Aorta (tissue), 5 donors: ENCODE measurements at regions not wholly inside any gene's neighbourhood (a gene's known extent, or its start where the extent isn't known, plus 50 kb on each side); places are given as distances from the start of the nearest gene placed in this dataset.
A peak's percentile ranks its signal among the peaks of the same experiment; 100 is the strongest.

ENCODE experiments used
- ATAC-seq: fragments of 200-7000 bp; cut with Tn5 transposase; one replicate; pipeline ENCODE4 v1.9.1; 2022; ENCODE audit warnings: moderate library complexity; ENCODE audit not compliant: low FRiP score
- DNase-seq, 2 donors: peaks; one replicate each; pipeline ENCODE4 v3.0.0-alpha.2; 2020
- H3K27ac ChIP-seq, 2 donors: one replicate each; pipeline ENCODE4 v1.5.1; 2013; ENCODE audit warnings: low read length in 2 of 2, mild to moderate bottlenecking in 2 of 2, moderate library complexity in 2 of 2, control low read depth in 1 of 2, inconsistent platforms in 1 of 2, low read depth in 1 of 2
- H3K27me3 ChIP-seq, 2 donors: one replicate each; pipeline ENCODE4 v1.6.1; 2013; ENCODE audit warnings: control low read depth in 1 of 2, low read length in 1 of 2, mild to moderate bottlenecking in 1 of 2, moderate library complexity in 1 of 2; ENCODE audit not compliant: insufficient read depth in 2 of 2, control insufficient read depth in 1 of 2
- H3K36me3 ChIP-seq, 2 donors: one replicate each; pipeline ENCODE4 v1.6.1; 2013; ENCODE audit warnings: control low read depth in 1 of 2, low read length in 1 of 2, mild to moderate bottlenecking in 1 of 2; ENCODE audit not compliant: insufficient read depth in 2 of 2, control insufficient read depth in 1 of 2
- H3K4me1 ChIP-seq, 2 donors: one replicate each; pipeline ENCODE4 v1.6.1; 2013; ENCODE audit warnings: low read length in 2 of 2, control low read depth in 1 of 2, mild to moderate bottlenecking in 1 of 2, moderate library complexity in 1 of 2; ENCODE audit not compliant: insufficient read depth in 2 of 2, control insufficient read depth in 1 of 2
- H3K4me3 ChIP-seq, 2 donors: one replicate each; pipeline ENCODE4 v1.5.1; 2013; ENCODE audit warnings: low read length in 2 of 2, control low read depth in 1 of 2, mild to moderate bottlenecking in 1 of 2
- H3K9me3 ChIP-seq: one replicate; pipeline ENCODE4 v1.6.1; 2013; ENCODE audit warnings: mild to moderate bottlenecking, low read length; ENCODE audit not compliant: control insufficient read depth
- WGBS, 2 donors: extraction: QIAGEN DNeasy Blood & Tissue Kit; methylation state at CpG; one replicate each; pipeline ENCODE4 v1.1.7; 2013; 5-methylcytosine and 5-hydroxymethylcytosine counted together
- intact Hi-C, 2 donors: fragments of 100-400 bp; cut with DNase I; formaldehyde crosslinking; loops; one replicate each; pipeline versions ENCODE4 v1.14.2 to v1.15.0; 2022
- donor health status: healthy with polysubstance abuse.
- donor health status: Bipolar disorder and iron deficiency.
- donor health status: DM: no; HTN: no; CAD: no.
- donor health status: DM: no; HTN: no; CAD: no.
- donor health status: DM: yes; HTN: yes; CAD: no.

DNA sequence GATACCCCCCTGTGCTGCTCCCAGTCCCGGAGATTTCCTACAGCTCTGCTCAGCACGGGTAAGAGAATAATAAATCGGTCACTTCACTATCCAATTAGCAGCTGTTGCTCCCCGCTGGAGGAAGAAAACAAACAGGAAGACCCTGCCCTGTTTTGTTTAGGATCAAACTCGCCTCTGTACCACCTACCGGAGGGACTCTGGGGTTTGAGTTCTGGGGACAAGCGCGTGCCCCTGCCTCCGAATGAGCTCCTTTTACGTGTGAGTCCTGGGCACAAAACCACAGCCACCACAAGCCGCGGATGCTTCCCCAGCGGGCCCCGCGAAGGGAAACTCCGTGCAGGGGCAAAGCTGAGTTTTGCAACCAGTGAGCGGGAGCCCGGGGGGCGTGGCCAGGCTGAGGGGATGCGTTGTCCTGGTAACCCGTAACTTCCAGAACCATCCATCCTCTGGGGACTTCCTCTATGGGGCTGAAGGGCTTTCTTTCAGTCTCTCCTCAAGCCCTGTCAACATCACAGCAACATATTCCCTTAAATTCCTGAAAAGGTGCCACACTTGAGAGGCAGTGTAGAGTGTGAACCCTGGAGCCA lies 315.7 kb upstream of the PROK2 start:
- WGBS, 2 donors, result 1% methylated on average over 21 of the region's 21 CpGs
- H3K4me3 ChIP-seq, result peak overlapping the region; percentile 9 to 15
- peaks cover 0 to 2% of the 10 kb centered on the region in 2 donors for H3K4me1 ChIP-seq
- no peaks in the 10 kb centered on the region for H3K36me3 ChIP-seq
- intact Hi-C loops, result no loop called here
- no peaks in the 10 kb centered on the region for H3K27me3 ChIP-seq
- peak; percentile 91 for ATAC-seq
- no peaks in the 10 kb centered on the region for H3K9me3 ChIP-seq
- peak; percentile 96 to 97 for DNase-seq
- H3K27ac ChIP-seq, result no peak overlapping the region

DNA sequence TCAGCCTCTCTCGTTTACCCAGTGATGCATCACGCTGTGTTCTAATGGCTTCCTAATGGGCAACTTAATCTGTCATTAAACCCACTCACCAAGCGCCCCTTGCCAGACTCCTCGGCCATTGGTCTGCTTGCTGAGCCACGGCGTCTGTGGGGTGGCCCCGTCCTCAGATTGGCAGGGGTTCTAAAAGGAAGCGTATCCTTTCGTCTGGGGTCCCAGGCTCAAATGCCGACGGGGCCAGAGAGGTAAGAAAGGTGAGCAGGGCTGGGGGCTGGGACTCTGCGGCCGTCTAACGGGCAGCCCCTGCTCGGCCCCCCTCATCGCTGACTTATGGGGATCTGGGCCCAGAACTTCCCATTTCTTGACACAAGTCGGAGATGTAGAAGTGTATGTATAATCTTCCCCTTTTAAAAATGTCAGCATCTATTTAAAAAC lies 315.1 kb upstream of the PROK2 start:
- no peak for ATAC-seq
- intact Hi-C loops, result no loop called here
- H3K27ac ChIP-seq, result no peak overlapping the region
- H3K36me3 ChIP-seq, result no peaks in the 10 kb centered on the region
- no peak overlapping the region for H3K4me3 ChIP-seq
- DNase-seq, result peak in 1 of 2 donors; percentile 64
- WGBS, 2 donors, result 42 to 55% methylated on average over 17 of the region's 17 CpGs
- H3K9me3 ChIP-seq, result no peaks in the 10 kb centered on the region
- no peaks in the 10 kb centered on the region for H3K27me3 ChIP-seq
- H3K4me1 ChIP-seq, result peaks cover 0 to 6% of the 10 kb centered on the region in 2 donors

DNA sequence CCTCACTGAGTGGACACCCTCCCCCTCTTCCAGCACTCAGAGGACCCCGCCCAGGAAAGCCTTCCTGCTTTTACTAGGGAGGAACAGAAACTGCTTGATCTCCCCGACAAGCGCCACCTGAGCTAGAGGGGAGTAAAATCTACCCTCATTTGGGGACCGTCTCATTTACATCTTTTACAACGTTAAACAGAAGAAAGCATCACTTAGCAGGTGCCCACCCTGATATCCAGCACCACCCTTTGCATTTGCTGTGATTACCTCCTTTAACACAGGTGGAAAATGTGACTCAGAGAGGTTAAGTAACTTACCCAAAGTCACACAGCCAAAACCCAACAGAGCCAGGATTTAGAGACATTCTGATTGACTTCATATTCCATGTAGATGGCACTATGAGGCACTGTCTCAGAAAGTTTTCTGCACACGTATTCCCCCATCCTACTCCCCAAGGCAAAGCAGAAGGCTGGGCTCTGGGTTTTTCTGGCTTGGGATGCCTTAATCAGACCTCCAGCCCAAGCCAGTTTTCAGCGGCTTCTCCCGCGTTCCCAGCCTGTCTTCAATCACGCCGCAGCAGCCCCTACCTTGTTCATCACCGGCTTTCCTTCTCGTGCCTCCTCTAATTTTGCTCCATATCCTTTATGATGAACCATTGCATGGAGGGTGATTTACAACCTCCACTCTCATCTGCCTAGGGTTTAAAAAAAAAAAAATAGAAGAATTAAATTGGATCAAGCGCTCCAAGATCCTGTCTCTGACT lies 314.6 kb upstream of the PROK2 start:
- H3K4me1 ChIP-seq, result peaks cover 0 to 6% of the 10 kb centered on the region in 2 donors
- no peaks in the 10 kb centered on the region for H3K9me3 ChIP-seq
- DNase-seq (no peak), ATAC-seq (no peak)
- no peaks in the 10 kb centered on the region for H3K36me3 ChIP-seq
- H3K27ac ChIP-seq, result no peak overlapping the region
- H3K27me3 ChIP-seq, result no peaks in the 10 kb centered on the region
- no peak overlapping the region for H3K4me3 ChIP-seq
- intact Hi-C loops, result no loop called here
- WGBS, 2 donors, result 92 to 93% methylated on average over 14 of the region's 14 CpGs

DNA sequence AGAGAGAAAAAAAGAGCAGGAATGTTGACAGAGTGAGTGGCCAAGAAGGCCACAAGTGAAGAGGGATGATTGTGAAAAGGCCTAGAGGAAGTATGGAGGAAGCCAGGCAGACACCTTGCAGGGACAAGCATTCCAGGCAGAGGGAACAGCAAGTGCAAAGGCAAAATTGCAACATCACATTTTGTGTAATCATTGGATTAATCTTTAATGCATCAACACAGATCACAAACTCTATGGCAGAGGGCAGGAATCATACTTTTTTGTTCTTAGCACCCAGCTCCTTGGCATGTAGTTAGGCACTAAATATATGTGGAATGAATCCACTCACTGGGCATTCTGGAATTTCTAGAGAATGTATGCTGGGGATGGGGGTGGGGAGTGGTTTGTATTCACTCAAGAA lies 312.1 kb upstream of the PROK2 start:
- no peak for DNase-seq
- H3K4me3 ChIP-seq, result no peak overlapping the region
- H3K27me3 ChIP-seq, result no peaks in the 10 kb centered on the region
- H3K27ac ChIP-seq, result no peak overlapping the region
- H3K9me3 ChIP-seq, result no peaks in the 10 kb centered on the region
- peaks cover 0 to 6% of the 10 kb centered on the region in 2 donors for H3K4me1 ChIP-seq
- H3K36me3 ChIP-seq, result no peaks in the 10 kb centered on the region
- ATAC-seq, result no peak
- intact Hi-C loops, result no loop called here

DNA sequence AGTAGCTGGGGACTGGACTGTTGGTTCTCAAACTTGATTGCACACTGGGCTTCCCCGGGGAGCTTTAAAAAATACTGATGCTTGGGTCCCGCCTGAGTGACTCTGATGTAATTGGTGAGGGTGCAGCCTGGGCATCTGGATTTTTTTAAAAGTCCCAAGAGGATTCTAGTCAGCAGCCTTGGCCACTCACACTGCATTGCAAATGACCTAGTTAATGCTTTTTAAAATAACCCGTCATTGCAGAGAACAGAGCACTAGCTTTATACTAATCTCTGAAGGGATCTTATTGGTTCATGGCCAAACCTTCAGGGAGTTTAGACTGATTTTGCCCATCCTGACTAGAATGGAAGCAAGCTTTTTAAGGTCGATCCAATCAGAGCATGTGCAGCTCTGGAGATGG lies 310.6 kb upstream of the PROK2 start:
- no peak overlapping the region for H3K4me3 ChIP-seq
- DNase-seq (no peak), ATAC-seq (no peak)
- no peaks in the 10 kb centered on the region for H3K36me3 ChIP-seq
- no peaks in the 10 kb centered on the region for H3K9me3 ChIP-seq
- peaks cover 0 to 6% of the 10 kb centered on the region in 2 donors for H3K4me1 ChIP-seq
- no peak overlapping the region for H3K27ac ChIP-seq
- WGBS, 2 donors, result 11 to 12% methylated on average over 4 of the region's 4 CpGs
- no peaks in the 10 kb centered on the region for H3K27me3 ChIP-seq
- intact Hi-C loops, result no loop called here

DNA sequence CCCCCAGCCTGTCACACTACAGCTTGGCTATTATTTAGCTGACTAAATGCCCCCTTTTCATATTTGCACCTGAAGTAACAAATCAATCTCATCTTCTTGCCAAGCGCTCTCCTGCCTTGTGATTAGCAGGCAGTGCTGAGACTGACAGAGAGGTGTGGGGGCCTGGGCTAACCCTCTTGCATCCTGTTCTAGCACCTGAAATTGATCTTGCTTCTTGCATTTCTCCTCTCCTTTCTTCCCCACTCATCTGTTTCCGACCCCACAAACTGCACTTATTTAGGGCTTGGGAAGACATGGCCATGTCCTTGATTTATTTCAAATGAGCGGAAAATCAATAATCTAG lies 309.0 kb upstream of the PROK2 start:
- Histone ChIP-seq H3K4me1 (peaks cover 0 to 6% of the 10 kb centered on the region in 2 donors), H3K36me3 (no peaks in the 10 kb centered on the region), H3K27me3 (no peaks in the 10 kb centered on the region), H3K9me3 (no peaks in the 10 kb centered on the region), H3K27ac (no peak overlapping the region), H3K4me3 (no peak overlapping the region)
- intact Hi-C loops, result no loop called here
- WGBS, 2 donors, result 96 to 99% methylated on average over 3 of the region's 3 CpGs
- DNase-seq, result no peak
- no peak for ATAC-seq

DNA sequence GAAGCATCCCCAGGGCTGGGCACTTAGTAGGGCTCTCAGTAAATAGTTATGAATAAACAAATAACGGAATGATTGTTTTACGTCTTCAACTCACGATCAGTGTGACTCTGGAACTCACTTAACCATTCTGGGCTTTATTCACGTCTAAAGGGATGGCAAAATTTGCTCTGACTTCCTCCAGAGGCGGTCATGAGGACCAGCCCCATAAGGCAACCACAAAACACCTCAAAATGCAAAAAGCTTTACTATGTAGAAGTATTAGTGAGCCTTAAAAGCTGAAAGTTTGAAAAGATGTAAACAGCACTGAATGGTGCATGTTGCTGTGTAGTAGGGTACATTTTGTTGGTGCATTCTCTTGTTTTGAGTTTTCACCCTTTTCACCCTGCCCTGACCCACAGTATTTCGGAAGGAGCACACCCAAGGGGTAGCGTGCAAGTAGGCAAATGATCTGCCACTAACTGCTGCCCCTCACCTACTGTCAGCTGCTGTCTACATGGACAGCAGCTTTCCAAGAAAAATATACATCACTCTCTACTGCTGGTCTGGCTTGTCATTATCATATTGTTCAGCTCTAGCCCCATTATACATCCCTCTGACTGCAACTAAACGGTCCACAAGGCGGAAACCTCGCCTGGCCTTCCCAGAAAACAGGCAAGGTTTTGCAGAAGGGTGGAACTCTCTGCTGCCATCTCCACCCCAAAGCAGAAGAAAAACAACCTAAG lies 308.5 kb upstream of the PROK2 start:
- ATAC-seq (no peak), DNase-seq (no peak)
- Histone ChIP-seq H3K27ac (no peak overlapping the region), H3K4me1 (peaks cover 0 to 6% of the 10 kb centered on the region in 2 donors), H3K36me3 (no peaks in the 10 kb centered on the region), H3K27me3 (no peaks in the 10 kb centered on the region), H3K9me3 (no peaks in the 10 kb centered on the region), H3K4me3 (no peak overlapping the region)
- WGBS, 2 donors, result 93% methylated on average over 10 of the region's 10 CpGs
- intact Hi-C loops, result no loop called here

DNA sequence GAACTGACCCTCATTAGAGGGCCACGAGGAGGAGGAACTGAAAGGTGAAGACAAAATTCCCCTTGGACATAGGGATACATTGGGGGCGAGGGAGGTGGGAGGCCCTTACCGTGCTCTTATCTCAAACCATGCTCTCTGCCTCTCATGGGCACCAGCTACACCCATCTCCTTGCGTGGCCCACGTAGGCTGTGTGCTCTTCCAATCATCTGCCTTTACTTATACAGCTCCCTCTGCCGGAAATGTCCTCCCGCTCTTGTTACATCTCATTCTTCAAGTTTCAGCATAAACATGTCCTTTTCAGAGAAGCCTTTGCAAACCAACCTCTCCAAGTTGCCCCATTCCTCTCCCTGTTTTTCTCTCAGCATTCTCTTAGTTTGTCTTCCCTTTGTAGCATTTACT lies 307.8 kb upstream of the PROK2 start:
- Histone ChIP-seq H3K4me3 (no peak overlapping the region), H3K27me3 (no peaks in the 10 kb centered on the region), H3K4me1 (peaks cover 0 to 6% of the 10 kb centered on the region in 2 donors), H3K9me3 (no peaks in the 10 kb centered on the region), H3K27ac (no peak overlapping the region), H3K36me3 (no peaks in the 10 kb centered on the region)
- ATAC-seq (no peak), DNase-seq (no peak)
- 96 to 97% methylated on average over 7 of the region's 7 CpGs for WGBS, 2 donors
- intact Hi-C loops, result no loop called here
